ENCODE measurements at regions not wholly inside any gene's neighbourhood (a gene's known extent, or its start where the extent isn't known, plus 50 kb on each side); places are given as distances from the start of the nearest gene placed in this dataset.

- H3K9me3 ChIP-seq = no peaks in the 10 kb centered on the region
- H3K4me1 ChIP-seq = peaks cover 7% of the 10 kb centered on the region
- ATAC-seq = no peak
- no peak overlapping the region for H3K27ac ChIP-seq
- H3K27me3 ChIP-seq (ENCODE audit: low read depth) = no peaks in the 10 kb centered on the region
- intact Hi-C loops (cut with DNase I) = no loop called here
- H3K36me3 ChIP-seq = no peaks in the 10 kb centered on the region
- no peak for DNase-seq
- no peak overlapping the region for H3K4me3 ChIP-seq
- no peak for TF ChIP-seq CTCF (IDR thresholded peaks at IDR 0.05)
Measured at GRCh38 chr7:36790311-36790787, 66.1 kb upstream of the AOAH start.

- no peak for TF ChIP-seq CTCF (IDR thresholded peaks at IDR 0.05)
- Histone ChIP-seq H3K27me3 (ENCODE audit: low read depth) (no peaks in the 10 kb centered on the region), H3K4me3 (no peak overlapping the region), H3K9me3 (no peaks in the 10 kb centered on the region), H3K27ac (no peak overlapping the region), H3K36me3 (no peaks in the 10 kb centered on the region), H3K4me1 (peaks cover 7% of the 10 kb centered on the region)
- no peak for ATAC-seq
- DNase-seq = no peak
- intact Hi-C loops (cut with DNase I) = no loop called here
Measured at GRCh38 chr7:36788825-36789470, 64.7 kb upstream of the AOAH start.

- Histone ChIP-seq H3K27me3 (ENCODE audit: low read depth) (no peaks in the 10 kb centered on the region), H3K4me3 (no peak overlapping the region), H3K36me3 (no peaks in the 10 kb centered on the region), H3K9me3 (no peaks in the 10 kb centered on the region), H3K4me1 (peaks cover 7% of the 10 kb centered on the region), H3K27ac (no peak overlapping the region)
- no peak for TF ChIP-seq CTCF (IDR thresholded peaks at IDR 0.05)
- no peak for DNase-seq
- intact Hi-C loops (cut with DNase I) = no loop called here
- ATAC-seq = peak in 1 of 2 donors; percentile 53
Measured at GRCh38 chr7:36787933-36788378, 63.7 kb upstream of the AOAH start.

GRCh38 chr7:36784991-36785940 lies 61.0 kb upstream of the AOAH start:
- TF ChIP-seq CTCF (IDR thresholded peaks at IDR 0.05) = no peak
- Histone ChIP-seq H3K27ac (no peak overlapping the region), H3K9me3 (no peaks in the 10 kb centered on the region), H3K4me1 (peaks cover 7% of the 10 kb centered on the region), H3K36me3 (no peaks in the 10 kb centered on the region), H3K4me3 (no peak overlapping the region), H3K27me3 (ENCODE audit: low read depth) (no peaks in the 10 kb centered on the region)
- intact Hi-C loops (cut with DNase I) = no loop called here
- ATAC-seq (peak; percentile 80 to 91), DNase-seq (peak; percentile 54)

- peaks cover 10% of the 10 kb centered on the region for H3K4me1 ChIP-seq
- DNase-seq (no peak), ATAC-seq (peak in 1 of 2 donors; percentile 24)
- H3K4me3 ChIP-seq = no peak overlapping the region
- no peaks in the 10 kb centered on the region for H3K36me3 ChIP-seq
- intact Hi-C loops (cut with DNase I) = no loop called here
- no peaks in the 10 kb centered on the region for H3K9me3 ChIP-seq
- H3K27me3 ChIP-seq (ENCODE audit: low read depth) = no peaks in the 10 kb centered on the region
- H3K27ac ChIP-seq = no peak overlapping the region
- no peak for TF ChIP-seq CTCF (IDR thresholded peaks at IDR 0.05)
Measured at GRCh38 chr7:36781011-36781738, 56.9 kb upstream of the AOAH start.
